ENCODE measurements at regions not wholly inside any gene's neighbourhood (a gene's known extent, or its start where the extent isn't known, plus 50 kb on each side); places are given as distances from the start of the nearest gene placed in this dataset.
"Not testable (repeated sequence)": the region's sequence is repeated elsewhere in the genome, so short reads cannot be mapped to it uniquely, and the experiment has no call there.

DNA sequence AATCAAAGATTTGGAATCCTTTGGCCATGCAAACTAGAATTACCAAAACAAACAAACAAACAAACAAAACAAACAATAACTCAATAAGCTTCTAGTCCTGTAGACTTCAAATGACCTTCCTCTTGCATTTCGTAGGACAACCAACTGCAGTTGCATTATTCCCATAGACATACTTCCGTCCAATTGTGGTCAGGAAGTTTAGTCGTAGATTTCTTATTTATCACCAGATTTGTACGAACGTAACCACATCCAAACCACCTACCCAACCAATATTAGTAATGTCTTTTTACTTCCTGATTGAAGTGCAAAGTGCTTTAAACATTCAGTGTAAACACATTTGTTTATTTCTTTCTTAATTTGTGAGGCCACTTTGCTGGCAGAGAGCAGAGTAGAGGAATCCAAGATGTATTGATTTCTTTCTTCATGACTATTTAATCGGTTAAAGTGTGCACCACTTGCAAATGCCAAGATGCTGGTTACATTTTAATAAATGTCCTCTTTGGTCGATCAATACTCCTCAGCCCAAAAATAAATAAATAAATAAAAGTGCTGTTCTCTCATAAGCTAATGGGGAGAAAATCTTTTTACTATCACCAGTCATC, 1745.6 kb upstream of the CELF4 start:
- DNase-seq (ENCODE audit: low read depth) = no peak
- TF ChIP-seq MYC (IDR thresholded peaks at IDR 0.05; ENCODE audit: low read depth, low read length) = no peak
- TF ChIP-seq, protein P1, sequence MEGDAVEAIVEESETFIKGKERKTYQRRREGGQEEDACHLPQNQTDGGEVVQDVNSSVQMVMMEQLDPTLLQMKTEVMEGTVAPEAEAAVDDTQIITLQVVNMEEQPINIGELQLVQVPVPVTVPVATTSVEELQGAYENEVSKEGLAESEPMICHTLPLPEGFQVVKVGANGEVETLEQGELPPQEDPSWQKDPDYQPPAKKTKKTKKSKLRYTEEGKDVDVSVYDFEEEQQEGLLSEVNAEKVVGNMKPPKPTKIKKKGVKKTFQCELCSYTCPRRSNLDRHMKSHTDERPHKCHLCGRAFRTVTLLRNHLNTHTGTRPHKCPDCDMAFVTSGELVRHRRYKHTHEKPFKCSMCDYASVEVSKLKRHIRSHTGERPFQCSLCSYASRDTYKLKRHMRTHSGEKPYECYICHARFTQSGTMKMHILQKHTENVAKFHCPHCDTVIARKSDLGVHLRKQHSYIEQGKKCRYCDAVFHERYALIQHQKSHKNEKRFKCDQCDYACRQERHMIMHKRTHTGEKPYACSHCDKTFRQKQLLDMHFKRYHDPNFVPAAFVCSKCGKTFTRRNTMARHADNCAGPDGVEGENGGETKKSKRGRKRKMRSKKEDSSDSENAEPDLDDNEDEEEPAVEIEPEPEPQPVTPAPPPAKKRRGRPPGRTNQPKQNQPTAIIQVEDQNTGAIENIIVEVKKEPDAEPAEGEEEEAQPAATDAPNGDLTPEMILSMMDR (IDR thresholded peaks at IDR 0.05; ENCODE audit: low read depth, low read length) = no peak
- no peak for TF ChIP-seq POLR2A (IDR thresholded peaks at IDR 0.05; ENCODE audit: extremely low read depth, insufficient read length)
- TF ChIP-seq, protein P2, sequence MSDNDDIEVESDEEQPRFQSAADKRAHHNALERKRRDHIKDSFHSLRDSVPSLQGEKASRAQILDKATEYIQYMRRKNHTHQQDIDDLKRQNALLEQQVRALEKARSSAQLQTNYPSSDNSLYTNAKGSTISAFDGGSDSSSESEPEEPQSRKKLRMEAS (IDR thresholded peaks at IDR 0.05; ENCODE audit: low read depth, low read length) = no peak
- H3K4me3 ChIP-seq (ENCODE audit: low read depth, low read length) = no peak overlapping the region

DNA sequence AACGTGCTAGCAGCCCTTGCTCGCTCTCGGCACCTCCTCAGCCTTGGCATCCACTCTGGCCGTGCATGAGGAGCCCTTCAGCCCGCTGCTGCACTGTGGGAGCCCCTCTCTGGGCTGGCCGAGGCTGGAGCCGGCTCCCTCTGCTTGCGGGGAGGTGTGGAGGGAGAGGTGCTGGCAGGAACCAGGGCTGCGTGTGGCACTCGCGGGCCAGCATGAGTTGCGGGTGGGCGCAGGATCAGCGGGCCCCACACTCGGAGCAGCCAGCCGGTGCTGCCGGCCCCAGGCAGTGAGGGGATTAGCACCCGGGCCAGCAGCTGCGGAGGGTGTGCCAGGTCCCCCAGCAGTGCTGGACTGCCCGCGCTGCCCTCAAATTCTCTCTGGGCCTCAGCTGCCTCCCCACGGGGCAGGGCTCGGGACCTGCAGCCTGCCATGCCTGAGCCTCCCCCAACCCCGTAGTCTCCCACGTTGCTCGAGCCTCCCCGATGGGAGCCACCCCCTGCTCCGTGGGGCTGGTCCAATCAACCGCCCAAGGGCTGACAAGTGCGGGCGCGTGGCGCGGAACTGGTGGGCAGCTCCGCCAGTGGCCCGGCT, 1743.4 kb upstream of the CELF4 start:
- not testable (repeated sequence) for H3K4me3 ChIP-seq (ENCODE audit: low read depth, low read length); DNase-seq (ENCODE audit: low read depth)

DNA sequence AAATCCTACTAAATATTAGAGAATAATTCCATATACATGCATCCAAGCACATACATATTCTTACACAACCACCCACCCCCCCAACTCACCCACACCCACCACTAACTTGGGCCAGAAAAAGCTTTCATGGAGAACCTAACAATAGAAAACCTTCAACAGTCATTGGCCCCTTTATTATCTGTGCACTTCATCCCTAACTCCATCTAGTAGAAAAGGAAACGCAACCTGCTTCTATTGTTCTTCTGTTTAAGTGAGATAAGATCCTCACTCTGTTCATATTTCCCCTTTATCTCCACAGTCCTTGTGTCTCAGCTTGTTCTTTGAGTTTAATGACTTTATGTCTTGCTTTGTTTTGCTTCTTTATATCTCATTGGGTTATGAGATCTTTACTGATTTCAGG, 1740.2 kb upstream of the CELF4 start:
- no peak for DNase-seq (ENCODE audit: low read depth)
- H3K4me3 ChIP-seq (ENCODE audit: low read depth, low read length) = no peak overlapping the region
- TF ChIP-seq MYC (IDR thresholded peaks at IDR 0.05; ENCODE audit: low read depth, low read length) = no peak
- no peak for TF ChIP-seq POLR2A (IDR thresholded peaks at IDR 0.05; ENCODE audit: extremely low read depth, insufficient read length)
- TF ChIP-seq, protein P2 (IDR thresholded peaks at IDR 0.05; ENCODE audit: low read depth, low read length) = no peak
- TF ChIP-seq, protein P1 (IDR thresholded peaks at IDR 0.05; ENCODE audit: low read depth, low read length) = no peak

DNA sequence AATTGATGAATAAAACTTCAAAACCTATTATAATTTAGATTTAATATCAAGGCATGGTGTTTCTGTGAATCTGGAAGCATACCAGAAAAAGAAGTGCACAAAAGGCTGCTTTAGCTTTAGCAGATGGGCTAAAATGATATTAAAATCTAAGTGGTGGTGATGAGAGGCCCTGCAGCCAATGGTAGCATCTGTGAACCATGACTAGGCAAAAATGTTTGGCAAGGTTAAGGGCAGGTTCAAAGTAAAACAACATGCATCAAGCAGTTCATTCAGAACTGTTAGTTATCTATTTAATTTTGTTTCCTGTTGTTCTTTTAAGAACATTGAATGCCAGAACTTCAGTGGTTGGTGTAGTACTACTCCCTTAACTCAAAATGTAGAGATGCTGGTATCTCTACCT, 1736.9 kb upstream of the CELF4 start:
- no peak for DNase-seq (ENCODE audit: low read depth)
- TF ChIP-seq POLR2A (IDR thresholded peaks at IDR 0.05; ENCODE audit: extremely low read depth, insufficient read length) (no peak), MYC (IDR thresholded peaks at IDR 0.05; ENCODE audit: low read depth, low read length) (no peak)
- TF ChIP-seq, protein P2 (IDR thresholded peaks at IDR 0.05; ENCODE audit: low read depth, low read length) = no peak
- TF ChIP-seq, protein P1 (IDR thresholded peaks at IDR 0.05; ENCODE audit: low read depth, low read length) = no peak
- no peak overlapping the region for H3K4me3 ChIP-seq (ENCODE audit: low read depth, low read length)

DNA sequence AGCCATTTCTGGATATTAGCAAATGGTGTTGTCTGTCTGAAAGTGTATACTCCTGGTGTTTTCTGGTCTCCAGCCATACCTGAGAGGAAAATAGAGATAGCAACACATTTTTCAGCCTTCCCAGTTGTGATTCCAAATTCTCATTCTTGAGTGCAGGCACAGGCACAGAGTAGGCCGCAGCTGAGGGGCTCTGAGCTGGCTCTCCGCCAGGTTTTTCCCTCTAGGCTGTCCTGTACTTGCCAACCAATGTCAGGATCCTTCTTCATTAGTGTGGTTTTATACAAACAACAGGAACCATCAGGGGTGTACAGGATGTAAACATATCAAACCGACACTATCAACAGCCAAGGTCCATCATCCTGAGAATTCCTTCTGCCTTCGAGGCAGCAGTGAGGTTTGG, 1733.6 kb upstream of the CELF4 start:
- no peak for TF ChIP-seq MYC (IDR thresholded peaks at IDR 0.05; ENCODE audit: low read depth, low read length)
- TF ChIP-seq POLR2A (IDR thresholded peaks at IDR 0.05; ENCODE audit: extremely low read depth, insufficient read length) = no peak
- TF ChIP-seq, protein P1 (IDR thresholded peaks at IDR 0.05; ENCODE audit: low read depth, low read length) = no peak
- TF ChIP-seq, protein P2 (IDR thresholded peaks at IDR 0.05; ENCODE audit: low read depth, low read length) = no peak
- no peak overlapping the region for H3K4me3 ChIP-seq (ENCODE audit: low read depth, low read length)
- no peak for DNase-seq (ENCODE audit: low read depth)

DNA sequence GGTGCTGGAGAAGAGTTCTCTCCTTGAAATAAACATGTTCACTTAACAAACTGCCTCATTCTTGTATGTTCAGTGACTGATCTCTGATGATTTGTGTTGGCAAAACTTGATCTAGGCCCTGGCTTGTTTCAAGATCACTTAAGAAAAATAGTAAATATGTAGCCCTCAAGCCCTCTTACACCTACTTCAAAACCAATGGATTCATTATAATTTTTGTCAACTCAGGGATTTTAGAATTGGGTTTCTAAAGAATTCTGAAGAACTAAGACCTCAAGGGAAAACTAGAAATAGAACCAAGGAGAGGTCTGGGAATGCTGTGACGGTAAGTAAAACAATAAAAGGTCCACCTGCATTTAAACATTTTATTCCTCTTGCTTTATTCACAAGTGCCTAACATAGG, 1731.6 kb upstream of the CELF4 start:
- TF ChIP-seq, protein P2 (IDR thresholded peaks at IDR 0.05; ENCODE audit: low read depth, low read length) = no peak
- TF ChIP-seq, protein P1 (IDR thresholded peaks at IDR 0.05; ENCODE audit: low read depth, low read length) = no peak
- no peak for TF ChIP-seq MYC (IDR thresholded peaks at IDR 0.05; ENCODE audit: low read depth, low read length)
- TF ChIP-seq POLR2A (IDR thresholded peaks at IDR 0.05; ENCODE audit: extremely low read depth, insufficient read length) = no peak
- no peak overlapping the region for H3K4me3 ChIP-seq (ENCODE audit: low read depth, low read length)
- DNase-seq (ENCODE audit: low read depth) = no peak
